ENCODE measurements at regions not wholly inside any gene's neighbourhood (a gene's known extent, or its start where the extent isn't known, plus 50 kb on each side); places are given as distances from the start of the nearest gene placed in this dataset.

DNA sequence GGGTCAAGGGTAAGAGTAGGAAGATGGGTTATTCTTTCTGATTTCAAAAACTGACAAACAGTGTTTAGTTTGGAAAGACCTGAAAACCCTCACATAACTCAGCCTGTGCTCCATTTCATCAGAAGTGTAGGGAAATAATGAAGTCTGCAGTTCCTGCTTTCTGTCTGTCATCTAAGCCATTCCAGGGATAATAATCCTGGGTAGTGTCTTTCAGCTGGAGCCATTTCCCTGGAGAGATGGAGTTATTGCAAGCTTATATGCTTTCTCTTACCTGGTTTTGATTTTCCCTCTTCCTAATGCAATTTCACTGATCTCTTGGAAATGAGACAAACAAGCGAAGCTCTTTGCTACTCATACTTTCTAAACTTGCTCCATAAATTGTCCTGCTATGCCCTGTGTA lies 824.8 kb upstream of the LCORL start:
- CTCF ChIA-PET: interaction anchor here (0.8 to 1.3 kb wide), 4 partner anchors 10 to 19 kb away, joined by 3 to 6 read pairs (median 4); no protein-coding TSS in a partner anchor
- TF ChIP-seq, protein P1, sequence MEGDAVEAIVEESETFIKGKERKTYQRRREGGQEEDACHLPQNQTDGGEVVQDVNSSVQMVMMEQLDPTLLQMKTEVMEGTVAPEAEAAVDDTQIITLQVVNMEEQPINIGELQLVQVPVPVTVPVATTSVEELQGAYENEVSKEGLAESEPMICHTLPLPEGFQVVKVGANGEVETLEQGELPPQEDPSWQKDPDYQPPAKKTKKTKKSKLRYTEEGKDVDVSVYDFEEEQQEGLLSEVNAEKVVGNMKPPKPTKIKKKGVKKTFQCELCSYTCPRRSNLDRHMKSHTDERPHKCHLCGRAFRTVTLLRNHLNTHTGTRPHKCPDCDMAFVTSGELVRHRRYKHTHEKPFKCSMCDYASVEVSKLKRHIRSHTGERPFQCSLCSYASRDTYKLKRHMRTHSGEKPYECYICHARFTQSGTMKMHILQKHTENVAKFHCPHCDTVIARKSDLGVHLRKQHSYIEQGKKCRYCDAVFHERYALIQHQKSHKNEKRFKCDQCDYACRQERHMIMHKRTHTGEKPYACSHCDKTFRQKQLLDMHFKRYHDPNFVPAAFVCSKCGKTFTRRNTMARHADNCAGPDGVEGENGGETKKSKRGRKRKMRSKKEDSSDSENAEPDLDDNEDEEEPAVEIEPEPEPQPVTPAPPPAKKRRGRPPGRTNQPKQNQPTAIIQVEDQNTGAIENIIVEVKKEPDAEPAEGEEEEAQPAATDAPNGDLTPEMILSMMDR (IDR thresholded peaks at IDR 0.05; ENCODE audit: control extremely low read depth, extremely low read depth, low read depth, missing control alignments): no peak
- POLR2A ChIA-PET: no interaction called here
- DNase-seq (ENCODE audit: extremely low spot score): no peak

- ChIA-PET CTCF (interaction anchor here (1.4 kb wide), 1 partner anchor 17 kb away, joined by 3 read pairs; no protein-coding TSS in a partner anchor), POLR2A (no interaction called here)
- TF ChIP-seq, protein P1 (IDR thresholded peaks at IDR 0.05; ENCODE audit: control extremely low read depth, extremely low read depth, low read depth, missing control alignments): no peak
- DNase-seq (ENCODE audit: extremely low spot score): no peak
Observed at GRCh38 chr4:18844726-18845125, 823.2 kb upstream of the LCORL start.

DNA sequence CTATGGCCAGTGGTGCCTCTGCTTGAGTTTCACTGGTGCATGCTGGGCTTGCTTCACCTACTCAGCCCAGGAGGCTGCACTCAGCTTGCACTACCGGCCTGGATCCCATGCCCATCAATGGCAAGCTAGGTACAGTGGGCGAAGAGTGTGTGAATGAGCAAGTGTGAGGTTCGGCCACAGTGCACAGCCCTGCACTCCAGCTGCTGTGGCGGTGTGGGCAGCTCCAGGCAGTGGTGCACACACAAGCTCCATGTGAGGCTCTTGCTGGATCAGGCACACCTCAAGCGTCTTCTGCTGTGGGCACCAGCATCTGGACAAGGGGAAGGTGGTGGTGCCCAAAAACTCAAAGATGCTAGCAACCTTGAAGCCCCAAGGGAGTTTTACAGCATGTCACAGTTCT lies 820.9 kb upstream of the LCORL start:
- TF ChIP-seq, protein P1 (IDR thresholded peaks at IDR 0.05; ENCODE audit: control extremely low read depth, extremely low read depth, low read depth, missing control alignments): no peak
- CTCF ChIA-PET: no interaction called here
- POLR2A ChIA-PET: no interaction called here
- DNase-seq (ENCODE audit: extremely low spot score): no peak

GRCh38 chr4:18840481-18840880 lies 818.9 kb upstream of the LCORL start:
- TF ChIP-seq, protein P1 (IDR thresholded peaks at IDR 0.05; ENCODE audit: control extremely low read depth, extremely low read depth, low read depth, missing control alignments): no peak
- no peak for DNase-seq (ENCODE audit: extremely low spot score)
- CTCF ChIA-PET: no interaction called here
- POLR2A ChIA-PET: no interaction called here

DNA sequence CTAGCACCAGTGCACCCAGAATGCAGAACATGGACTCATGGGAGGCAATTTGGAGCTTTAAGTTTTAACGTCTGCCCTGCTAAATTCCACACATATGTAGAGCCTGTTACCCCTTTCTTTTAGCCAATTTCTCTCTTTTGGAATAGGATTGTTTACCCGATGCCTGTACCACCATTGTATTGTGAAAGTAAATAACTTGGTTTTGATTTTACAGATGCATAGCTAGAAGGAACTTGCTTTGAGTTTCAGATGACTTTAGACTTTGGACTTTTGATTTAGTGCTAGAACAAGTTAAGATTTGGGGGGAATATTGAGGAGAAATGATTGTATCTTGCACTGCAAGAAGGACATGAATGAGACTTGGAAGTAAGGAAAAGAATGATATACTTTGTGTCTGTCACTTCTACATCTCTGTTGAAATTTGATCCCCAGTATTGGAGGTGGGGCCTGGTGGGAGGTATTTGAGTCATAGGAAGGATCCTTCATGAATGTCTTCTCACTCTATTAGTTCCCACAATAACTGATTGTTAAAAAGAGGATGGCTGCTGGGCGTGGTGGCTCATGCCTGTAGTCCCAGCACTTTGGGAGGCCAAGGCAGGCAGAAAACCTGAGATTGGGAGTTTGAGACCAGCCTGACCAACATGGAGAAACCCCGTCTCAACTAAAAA lies 794.8 kb upstream of the LCORL start:
- DNase-seq (ENCODE audit: extremely low spot score): no peak
- ChIA-PET CTCF (no interaction called here), POLR2A (no interaction called here)
- TF ChIP-seq, protein P1 (IDR thresholded peaks at IDR 0.05; ENCODE audit: control extremely low read depth, extremely low read depth, low read depth, missing control alignments): no peak

DNA sequence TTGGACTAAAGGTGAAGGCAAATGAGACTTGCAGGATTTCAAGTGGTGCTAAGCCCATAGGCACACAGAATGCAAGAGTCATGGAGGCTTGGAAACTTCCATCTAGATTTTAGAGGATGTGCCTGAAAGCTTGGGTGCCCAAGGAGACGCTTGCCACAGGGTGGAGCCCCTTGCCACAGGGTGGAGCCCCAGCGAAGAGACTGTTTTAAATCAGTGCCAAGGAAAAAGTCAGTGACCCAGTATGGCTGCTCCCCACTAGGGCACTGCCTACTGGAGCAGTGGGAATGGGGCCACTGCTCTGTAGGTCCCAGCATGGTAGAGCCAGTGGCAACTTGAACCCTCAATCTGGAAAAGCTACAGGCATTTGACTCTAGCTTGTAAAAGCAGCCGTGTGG lies 794.2 kb upstream of the LCORL start:
- DNase-seq (ENCODE audit: extremely low spot score): no peak
- CTCF ChIA-PET: no interaction called here
- POLR2A ChIA-PET: no interaction called here
- TF ChIP-seq, protein P1 (IDR thresholded peaks at IDR 0.05; ENCODE audit: control extremely low read depth, extremely low read depth, low read depth, missing control alignments): no peak

All from GM10248 (cell line).